Activated CD4-positive, alpha-beta T cell treated with anti-CD3 and anti-CD28 coated beads, Interleukin-2, amount 50 U/mL, for 48 hours (primary cell): ENCODE measurements at regions not wholly inside any gene's neighbourhood (a gene's known extent, or its start where the extent isn't known, plus 50 kb on each side); places are given as distances from the start of the nearest gene placed in this dataset.

Experiments
- DNase-seq, 2 experiments: peaks; one replicate each; pipeline ENCODE4 v3.0.0-alpha.2; 2020

DNA sequence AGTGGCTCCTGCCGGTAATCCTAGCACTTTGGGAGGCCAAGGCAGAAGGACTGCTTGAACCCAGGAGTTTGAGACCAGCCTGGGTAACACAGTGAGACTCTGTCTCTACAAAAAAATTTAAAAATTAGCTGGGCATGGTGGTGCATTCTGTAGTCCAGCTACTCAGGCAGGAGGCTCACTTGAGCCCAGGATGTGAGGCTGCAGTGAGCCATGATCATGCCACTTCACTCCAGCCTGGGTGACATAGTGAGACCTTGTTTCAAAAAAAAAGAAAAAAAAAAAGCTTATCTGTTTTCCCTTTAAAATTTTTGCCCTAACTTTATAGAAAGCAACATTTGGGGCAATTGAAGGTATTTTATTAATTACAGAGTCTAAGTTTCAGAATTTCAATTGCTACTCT, 486.0 kb downstream of the BCAT1 start:
- no peak for DNase-seq

DNA sequence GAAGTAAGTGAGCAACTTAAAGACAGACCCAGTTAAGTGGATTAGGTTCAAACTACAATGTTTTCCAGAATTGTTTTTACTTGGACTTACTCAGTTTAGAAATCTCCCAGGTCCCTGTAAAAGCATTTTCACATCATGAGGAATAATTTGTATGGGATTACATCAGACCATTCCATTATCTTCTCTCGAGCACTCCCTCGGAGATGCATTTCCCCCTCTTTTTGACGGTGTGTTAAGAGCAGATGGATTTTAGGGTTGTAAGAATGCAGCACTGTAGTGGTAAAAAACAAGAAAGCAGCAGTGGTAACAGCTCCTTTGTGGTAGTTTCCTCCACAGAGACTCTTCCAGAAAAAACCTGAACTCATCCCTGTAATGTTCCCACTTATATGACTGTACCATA, 488.4 kb downstream of the BCAT1 start:
- DNase-seq = no peak

DNA sequence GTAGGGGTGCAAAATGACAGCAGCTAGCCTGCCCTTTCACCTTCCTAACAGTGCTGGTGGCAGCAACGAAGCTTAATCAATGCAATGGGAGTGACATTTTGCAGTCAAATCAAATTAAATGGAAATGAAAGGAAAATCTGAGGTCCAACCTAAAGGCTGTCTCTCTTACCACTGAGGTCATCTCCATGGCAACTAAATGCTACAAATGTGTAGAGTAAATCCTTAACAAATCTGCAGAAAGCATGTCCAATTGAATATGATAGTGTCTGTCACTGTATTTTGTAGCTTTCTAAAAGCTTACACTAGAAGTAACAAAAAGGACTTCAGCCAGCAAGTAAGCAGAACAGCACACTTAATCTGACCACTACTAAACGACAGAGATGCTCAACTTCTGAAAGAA, 488.8 kb downstream of the BCAT1 start:
- DNase-seq = no peak

DNA sequence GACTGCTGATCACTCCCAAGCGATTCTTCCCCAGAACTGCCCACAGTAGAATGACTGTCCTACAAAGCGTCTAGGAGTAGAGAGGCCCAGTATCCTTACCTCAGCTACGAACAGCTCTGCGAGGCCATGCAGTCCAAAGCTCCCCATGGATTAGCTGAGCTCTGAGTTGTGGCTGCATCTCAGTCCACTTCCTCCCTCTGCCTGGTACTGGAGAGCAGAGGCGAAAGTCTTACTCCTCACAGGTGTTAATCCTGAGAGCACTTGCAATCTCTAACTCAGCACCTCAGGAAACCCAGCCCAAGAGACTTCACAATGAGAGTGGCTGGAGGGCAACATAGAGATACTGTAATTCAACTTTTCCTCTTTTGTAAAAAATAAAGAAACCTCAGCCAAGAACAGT, 493.1 kb downstream of the BCAT1 start:
- DNase-seq = no peak

DNA sequence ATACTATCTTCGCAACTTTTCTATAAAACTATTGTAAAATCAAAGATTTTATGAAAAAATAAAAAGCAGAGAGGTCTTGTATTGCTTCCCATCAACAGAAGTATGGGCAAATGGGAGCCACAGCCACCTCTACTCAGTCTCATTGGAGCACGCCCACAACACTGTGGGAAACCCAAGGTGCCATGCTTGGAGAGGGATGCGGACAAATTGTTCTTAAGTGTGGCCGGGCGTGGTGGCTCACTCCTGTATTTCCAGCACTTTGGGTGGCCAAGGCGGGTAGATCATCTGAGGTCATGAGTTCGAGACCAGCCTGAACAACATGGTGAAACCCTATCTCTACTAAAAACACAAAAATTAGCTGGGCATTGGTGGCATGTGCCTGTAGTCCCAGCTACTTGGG, 498.2 kb upstream of the SOX5 start:
- no peak for DNase-seq

DNA sequence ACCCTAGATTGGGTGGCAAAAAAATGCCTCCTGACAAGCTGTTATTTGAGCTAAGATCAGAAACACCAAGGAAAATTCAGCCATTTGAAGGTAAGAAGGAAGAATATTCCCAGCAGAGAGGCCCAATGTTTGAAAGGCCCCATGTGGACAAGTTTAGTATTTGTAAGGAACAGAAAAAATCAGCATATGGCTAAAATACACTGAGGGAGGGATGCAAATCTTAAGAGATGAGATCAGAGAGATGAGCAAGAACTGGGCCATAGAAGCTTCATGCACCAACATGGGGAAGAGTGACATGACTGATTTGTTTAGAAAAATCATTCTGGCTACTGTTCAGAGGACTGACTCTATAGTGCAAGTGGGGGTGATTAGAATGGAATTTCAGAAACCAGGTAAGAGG, 496.8 kb upstream of the SOX5 start:
- DNase-seq = no peak

DNA sequence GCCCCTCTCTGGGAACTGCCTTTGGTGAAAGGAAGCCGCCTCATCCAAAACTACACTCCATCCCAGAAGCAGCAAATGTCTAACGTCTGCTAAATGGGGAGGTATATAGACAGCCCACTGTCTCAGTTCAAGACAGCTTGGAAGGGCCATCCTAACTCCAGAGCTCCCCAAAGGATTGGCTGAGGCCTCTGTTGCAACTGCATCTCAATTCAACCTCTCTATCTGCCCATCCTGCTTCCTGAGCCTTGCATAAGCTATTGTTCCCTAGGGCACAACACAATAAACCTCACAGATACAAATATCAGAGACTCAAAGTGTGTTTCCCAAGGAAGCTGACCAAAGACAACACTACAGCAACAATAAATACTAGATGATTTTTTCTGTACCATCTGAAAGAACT, 495.2 kb upstream of the SOX5 start:
- no peak for DNase-seq

DNA sequence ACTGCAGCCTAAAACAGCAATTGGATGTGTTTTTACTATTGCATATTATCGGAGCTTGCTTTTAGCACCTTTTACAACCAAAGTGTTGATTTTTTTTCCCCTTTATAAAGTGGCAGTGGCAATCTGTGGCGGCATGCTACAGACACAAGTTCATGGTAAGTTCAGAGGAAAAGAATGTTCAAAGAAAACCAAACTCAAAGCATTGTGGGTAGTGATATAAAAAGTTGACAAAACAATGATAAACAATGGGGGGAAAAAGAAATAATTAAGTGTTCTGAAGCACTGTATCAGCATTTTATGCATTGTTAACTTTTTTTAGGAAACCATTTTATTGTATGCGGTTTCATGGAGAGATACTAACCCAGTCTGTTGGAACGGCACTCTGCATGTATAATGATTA, 492.0 kb upstream of the SOX5 start:
- no peak for DNase-seq

DNA sequence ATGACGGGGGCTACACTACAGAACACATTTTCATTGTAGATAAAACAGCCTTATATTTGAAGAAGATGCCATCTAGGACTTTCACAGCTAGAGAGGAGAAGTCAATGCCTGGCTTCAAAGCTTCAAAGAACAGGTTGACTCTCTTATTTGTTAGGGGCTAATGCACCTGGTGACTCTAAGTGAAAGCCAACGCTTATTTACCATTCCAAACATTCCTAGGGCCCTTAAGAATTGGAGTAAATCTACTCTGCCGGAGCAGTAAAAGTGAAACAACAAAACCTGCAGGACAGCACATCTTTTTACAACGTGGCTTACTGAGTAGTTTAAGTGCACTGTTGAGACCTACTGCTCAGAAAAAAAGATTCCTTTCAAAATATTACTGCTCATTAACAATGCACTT, 487.2 kb upstream of the SOX5 start:
- DNase-seq = no peak

DNA sequence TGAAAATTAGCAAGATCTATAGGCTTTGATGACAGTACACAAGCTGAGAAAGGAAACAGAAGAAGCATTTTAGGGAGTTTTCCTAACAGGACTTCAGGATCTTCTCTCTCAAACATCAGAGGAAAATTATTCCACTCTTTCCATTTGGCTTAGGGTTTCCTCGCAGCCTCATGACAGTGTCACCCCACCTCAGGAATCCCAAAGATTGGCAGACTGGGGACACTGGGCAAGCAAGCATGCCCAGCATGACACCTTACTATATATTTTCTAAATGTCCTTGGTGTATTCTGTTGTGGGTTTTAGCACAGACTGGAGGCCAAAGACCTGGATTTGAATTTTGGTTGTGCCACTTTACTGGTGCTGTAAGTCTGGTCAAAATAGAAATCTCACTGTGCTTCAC, 482.4 kb upstream of the SOX5 start:
- DNase-seq = no peak

DNA sequence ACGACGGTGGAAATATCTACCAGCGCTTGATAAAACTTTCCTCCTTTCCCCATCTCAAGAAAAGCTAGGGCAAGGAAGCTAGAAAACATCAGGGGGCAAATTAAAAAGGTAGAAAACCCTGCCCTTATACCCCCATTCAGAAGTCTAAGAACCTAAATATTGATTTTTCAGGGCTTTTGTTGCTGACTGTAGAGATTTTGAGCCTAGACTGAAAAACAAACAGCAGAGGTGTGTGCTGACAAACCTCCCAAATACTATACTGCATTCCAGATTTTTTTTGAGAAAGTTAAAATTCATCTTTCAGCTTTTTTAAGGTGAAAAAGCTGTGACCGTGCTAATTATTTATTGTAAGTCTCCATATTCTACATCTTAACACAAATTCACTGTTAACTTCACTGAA, 478.3 kb upstream of the SOX5 start:
- no peak for DNase-seq

DNA sequence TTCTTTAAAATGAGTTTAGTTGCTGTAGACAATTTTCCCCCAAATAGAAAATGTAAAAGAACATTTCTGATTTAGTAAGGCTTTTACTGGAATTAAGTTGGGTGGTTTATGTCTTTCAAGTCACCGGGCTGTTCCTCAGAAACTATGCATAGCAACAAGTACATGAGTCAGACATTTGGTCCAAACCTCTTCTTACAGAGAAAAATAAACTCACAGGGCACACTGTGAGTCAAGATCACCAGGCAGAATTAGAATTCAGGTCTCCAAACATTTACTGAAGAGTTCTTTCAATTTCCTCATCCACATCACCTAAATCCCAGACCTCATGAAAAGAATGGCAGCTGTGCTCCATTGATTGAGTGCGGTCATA, 476.1 kb upstream of the SOX5 start:
- no peak for DNase-seq

DNA sequence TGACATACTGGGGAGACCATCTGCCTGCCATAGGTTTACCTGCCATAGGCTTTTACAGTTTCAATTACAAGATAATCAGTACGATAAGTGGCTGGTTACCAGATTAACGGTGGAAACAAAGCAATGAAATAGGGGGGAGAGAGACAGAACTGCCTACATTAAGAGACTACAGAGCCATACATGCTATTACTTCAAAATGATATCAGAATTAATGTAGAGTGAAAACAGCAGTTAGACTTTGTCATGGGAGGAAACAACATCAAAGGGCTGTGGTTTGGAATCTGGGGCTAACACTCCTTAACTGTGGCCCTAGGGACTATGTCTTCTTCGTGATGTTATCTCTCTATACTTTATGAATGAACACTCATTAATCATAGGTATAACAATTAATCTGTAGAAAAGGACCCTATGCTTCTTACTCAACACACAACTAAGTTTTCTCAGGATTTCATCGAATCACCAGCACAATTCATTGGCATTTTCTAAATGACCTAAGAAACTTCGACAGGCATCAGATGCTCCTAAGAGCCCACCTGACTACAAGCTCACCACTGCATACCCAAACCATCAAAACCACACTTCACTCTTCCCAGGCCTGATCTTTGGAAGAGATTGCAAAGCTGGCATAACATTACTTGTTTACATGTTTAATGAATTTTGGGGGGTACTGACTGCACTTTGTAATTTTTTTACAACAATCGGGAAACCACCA, 475.6 kb upstream of the SOX5 start:
- DNase-seq = no peak

DNA sequence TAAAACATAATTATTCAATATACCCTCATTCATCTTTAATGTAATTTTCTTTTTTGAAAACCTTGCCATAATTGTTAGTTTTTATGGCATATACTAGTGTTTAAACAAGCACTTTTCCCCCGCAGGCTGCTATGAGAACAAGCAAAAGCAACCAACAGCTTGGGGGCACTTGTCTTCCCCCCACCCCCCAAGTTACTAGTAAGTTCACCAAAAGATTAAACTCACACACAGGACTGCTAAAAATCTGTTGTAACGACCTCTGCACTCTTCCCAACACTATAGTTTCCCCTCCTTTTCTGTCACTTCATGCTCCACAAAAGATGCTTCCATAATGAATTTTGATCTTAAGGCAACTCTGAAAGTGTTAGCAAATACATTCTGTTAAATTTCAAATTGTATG, 474.9 kb upstream of the SOX5 start:
- DNase-seq = no peak

DNA sequence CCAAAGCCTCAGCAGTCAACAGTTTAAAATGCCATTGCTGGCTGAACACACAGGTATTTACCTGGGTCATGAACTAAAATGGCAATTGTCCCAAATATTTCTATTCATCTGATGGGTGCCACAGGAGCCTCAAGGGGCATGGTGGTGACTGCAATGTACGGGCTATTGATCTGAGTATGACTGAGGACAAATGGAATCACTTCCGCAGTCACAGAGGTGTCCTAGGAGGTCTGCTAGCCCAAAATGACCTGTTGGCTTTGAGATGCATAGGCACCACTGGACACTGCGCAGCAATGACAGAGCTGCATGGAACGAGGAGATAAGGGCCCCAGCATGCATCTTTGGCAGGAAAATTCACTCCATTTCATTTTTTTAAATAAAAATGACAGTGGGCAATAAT, 474.1 kb upstream of the SOX5 start:
- no peak for DNase-seq

DNA sequence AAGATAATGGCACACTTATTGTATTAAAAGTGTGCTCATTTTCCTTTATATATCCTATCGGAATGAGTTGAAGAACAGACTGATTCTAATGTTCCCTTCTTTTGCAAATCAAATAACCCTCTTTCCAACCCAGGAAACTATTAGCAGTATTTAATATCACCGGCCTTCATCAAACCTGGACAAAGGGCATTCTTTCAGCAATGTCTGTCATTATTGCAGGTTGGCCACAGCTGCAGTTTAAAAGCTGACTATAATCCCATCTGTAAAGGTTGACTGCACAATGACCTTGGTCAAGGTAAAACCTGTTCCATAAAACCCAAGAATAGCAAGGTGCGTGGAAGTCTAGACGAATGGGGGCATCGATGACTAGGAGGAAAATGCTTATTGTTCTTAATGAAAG, 472.3 kb upstream of the SOX5 start:
- DNase-seq = no peak

DNA sequence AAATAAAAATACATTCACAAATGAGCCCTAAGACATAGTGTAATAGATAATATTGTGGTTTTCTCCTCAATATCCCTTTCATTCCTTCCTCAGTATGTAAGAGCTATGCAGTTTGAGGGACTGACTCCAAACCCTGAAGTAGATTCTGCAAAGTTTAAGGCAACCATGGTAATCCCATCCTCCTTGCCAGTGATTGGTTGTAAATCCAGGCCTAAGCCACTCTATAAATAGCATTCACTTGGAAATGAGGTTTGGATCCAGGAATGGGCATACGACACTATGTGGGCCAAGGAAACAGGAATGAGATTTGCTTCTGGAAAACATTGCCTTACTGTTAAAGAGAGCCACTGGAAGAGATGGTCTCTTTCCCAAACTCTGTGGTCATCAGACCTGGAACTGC, 468.7 kb upstream of the SOX5 start:
- DNase-seq = no peak

DNA sequence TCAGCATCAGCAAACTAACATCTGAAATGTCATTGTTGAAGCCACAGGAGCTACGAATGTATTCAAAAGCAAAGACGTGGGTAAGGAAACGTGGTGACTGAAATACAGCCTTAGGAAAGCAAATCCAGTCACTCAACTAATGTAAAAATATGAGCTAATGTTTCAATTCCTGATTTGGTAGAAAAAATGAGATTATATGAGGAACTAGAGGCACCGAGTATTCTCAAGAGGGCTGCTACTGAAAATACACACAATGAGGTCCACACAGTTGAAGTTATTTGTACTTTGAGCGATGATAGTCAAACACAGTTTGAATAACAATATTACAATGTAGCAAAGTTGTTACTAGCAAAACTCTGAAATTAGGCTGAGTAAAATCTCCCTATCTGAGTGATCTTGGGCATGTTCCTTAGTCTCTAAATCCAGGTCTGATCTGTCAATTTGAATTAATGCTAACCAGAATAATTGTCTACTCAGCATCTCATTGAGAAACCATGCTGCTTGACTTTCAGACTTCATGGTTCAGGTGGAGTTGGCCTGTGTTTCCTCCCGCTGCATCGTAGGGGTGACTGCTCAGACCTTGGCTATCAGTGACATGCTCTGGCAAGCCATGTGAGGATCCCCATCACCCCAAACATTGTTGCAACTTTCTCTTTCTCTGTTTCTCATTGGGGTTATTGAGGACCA, 467.1 kb upstream of the SOX5 start:
- DNase-seq = no peak

DNA sequence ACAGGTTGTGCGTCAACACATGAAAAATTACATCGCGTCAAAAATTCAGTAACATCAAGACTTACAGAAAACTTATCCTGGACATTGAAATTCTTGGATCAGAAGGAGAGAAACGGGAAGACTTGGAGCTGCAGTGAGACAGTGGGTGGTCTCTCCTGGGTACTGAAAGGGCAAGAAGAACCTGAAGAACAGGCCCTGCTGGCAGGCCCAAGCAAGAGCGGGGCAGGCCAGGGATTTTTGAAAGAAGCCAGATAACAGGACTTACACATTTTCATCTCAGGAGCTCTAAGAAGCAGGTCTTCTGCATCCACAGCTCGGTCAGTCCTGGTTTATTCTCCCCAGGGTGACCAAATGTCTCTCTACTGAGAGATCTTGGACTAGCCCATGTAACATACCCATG, 466.5 kb upstream of the SOX5 start:
- DNase-seq = no peak

DNA sequence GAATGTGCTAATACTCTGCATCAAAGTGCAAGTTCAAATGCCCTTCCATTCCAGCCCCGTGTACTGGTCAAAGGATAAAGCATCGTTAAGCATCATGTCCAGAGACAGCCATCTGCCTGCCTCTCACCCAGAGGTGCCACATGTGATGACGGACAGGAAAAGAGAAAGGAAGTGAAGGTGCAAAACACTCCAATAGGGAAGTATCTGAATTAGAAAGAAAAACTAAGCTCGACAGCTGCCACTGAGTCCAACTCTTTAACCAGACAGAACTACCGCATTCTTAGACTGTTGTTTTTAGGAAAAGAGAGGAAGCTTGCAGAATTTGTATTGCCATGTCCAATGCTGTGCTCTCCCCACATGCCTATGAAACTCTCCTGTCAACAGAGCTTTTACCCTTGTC, 465.0 kb upstream of the SOX5 start:
- DNase-seq = no peak

DNA sequence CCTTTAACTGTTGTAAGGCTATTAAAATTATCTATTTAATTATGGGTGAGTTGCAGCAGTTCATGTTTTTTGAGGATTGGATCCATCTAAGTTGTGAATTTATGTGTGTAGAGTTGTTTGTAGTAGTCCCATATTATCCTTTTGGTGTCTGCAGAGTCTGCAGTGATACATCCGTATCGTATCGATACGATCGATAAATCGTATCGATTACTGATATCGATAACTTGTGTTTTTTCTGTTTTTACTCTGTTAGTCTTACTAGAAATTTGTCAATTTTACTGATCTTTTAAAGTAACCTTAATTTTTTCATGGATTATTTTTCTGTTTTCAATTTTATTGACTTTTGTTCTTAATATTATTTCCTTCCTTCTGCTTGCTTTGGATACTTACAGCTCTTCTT, 462.5 kb upstream of the SOX5 start:
- DNase-seq = no peak

DNA sequence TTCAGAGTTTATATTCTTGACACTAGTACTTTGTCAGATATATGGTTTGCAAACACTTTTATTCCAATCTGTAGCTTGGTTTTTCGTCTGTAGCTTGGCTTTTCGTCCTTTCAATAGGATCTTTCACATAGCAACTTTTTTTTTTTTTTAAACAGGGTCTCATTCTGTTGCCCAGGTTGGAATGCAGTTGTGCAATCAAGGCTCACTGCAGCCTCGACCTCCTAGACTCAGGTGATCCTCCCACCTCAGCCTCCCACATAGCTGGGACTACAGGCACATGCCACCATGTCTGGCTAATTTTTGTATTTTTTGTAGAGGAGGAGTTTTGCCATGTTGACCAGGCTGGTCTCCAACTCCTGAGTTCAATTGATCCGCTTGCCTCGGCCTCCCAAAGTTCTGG, 460.4 kb upstream of the SOX5 start:
- no peak for DNase-seq

DNA sequence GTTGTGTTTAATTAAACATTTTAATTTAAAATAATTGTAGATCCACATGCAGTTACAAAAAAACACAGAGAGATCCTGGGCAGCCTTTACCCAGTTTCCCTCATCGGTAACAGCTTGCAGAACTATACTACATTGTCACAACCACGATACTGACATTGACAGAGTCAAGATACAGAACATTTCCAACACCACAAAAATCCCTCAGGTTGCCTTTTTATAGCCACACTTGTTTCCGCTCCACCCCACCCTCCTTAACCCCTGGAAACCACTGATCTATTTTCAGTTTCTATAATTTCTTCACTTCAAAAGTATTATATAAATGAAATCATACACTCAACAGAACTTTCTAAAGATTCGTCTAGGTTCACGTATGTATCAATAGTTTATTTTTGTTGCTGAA, 458.8 kb upstream of the SOX5 start:
- DNase-seq = no peak

DNA sequence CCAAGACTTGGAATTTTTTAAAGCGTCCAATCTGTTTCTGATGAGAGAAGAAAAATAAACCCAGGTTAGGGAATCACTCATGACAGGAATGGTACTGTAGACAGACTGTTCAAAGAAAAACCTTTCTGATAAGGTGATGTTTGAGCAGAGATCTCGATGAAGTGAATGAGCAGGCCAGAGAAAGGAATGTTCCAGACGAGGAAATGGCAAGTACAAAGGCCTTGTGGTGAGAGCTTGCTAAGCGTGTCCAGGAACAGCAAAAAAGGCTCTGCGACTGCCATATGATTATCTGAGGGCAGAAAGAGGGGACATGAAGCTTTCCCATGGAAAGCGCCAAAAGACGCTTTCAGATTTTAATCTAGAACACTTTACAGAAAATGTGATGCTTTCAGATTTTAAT, 458.4 kb upstream of the SOX5 start:
- no peak for DNase-seq

DNA sequence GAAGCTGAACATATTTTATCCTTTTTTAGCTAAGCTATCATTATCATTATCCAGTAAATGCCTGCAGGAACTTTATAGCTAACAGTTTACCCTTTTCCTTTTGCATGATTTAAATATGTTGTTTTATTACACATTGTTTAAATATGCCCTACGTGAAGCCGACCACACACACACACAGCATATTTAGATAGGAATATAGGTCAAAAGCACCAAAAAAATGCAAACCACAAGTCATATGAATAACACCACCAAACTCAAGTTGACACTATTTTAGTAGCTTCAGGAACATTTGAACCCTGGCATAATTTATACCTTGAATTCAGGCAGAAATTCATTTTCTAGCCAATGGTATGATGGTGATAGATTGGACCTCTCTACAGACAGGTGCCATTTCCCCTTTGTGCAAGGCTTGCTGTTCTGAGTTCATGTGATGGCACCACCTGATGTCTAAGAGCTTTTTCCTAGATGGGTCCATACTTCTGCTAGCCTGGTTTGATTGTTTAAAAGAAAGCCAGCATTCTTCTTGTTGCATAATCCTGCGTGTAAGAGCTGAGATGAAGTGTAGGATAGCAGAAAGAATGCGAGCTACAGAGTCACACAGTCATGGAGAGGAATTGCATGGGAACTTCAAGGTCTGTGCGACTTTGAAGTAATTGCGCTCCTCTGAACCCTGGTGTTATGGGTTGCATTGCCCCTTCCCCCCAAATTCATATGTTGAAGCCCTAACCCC, 454.8 kb upstream of the SOX5 start:
- no peak for DNase-seq
